NCI-H526 (cell line): ENCODE measurements at regions not wholly inside any gene's neighbourhood (a gene's known extent, or its start where the extent isn't known, plus 50 kb on each side); places are given as distances from the start of the nearest gene placed in this dataset.

Experiments
- DNase-seq, 2 experiments: peaks; one replicate each; lab custom pipeline; 2025; lab: John Stamatoyannopoulos, UW

DNA sequence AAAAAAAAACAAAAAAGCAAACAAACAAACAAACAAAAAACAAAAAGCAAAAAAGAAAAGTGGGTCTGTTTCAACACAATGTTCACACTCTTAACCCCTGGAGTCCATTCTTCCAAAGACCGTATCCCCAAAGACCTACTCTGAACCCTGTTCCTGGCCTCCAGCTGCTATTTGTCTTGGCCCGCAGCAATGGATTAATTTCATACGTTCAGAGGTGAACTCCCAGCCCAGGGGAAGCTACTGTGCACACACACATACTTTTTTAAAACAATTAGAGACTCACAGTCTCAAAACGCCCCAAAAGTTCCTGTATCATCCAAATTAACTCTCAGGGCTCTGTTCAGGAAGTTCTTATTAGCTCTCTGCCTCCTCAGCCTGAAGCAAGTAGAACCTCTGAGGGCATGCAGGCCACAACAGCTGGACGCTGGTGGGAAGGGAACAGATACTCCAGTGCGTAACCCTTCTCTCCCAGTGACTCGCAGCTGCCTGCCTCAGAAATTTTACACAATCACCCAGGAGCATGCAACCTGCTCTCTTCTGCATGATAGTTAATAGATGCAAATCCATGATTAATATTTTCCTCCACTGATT is 395.4 kb downstream of the RRAGC start:
- no peak for DNase-seq

DNA sequence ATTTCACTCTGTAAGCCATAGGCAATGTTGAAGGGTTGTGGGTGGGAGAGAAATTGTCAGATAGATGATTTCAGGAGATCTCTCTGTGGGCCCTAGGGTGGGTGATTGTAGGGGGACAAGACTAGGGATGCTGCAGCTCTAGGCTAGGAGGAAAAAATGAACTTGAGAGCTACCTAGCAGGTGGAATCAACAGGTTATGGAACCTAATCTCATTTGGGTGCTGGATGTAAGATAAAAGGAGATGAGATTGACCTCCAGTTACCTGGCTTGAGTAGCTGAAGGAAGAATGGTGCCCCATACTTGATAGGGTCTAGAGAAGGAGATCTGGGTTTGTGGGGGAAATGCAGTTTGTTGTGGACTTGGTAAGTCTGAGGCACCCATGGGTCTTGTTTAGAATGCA is 396.5 kb downstream of the RRAGC start:
- DNase-seq = no peak

DNA sequence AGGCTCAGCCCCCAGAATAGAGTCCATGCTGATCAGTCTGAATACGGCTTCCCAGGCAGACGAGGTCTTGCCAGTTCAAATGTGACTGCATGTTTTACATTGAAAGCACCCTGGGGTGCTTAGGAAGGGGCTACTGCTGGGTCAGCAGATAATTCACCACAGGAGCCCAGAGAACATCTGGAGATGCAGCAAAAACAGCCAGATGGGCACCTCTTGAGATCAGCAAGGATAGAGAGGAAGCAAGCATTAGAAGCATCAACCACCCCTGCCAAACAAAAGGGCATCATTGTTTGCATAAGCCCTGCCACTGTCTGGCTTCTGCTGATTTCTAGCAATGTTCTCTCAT is 403.1 kb downstream of the RRAGC start:
- DNase-seq = no peak

DNA sequence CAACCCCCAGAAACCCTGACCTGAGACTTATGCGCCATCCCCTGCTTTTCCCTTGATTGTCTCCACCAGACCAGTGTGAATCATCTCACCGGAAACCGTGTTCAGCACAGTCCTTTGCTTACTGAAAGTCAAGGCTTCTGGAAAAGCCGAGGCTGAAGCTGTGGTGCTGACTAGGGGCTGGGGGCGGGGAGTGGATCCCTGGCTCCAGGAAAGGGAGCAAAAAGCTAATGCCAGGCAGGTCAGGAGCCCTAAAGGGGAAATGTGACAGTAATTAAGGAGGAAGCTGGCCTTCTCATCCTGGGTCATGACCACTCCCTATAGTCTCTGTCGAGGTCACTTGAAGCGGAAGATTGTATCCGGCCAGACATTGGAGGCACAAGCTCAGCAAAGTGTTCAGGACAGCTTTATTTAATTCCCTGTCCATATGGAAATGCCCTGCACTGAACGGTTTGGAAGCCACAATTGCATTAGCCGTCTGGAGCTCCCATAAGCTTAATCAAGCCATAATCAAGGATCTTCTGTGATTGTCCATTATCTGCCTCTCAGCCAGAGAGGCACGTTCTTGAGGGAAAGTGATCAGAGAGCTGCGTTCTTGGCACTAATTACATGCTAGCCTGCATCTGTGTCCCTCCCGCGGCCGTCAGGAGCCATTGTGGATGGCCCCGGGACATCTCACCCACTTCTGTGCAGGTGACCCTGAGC is 403.6 kb downstream of the RRAGC start:
- no peak for DNase-seq

DNA sequence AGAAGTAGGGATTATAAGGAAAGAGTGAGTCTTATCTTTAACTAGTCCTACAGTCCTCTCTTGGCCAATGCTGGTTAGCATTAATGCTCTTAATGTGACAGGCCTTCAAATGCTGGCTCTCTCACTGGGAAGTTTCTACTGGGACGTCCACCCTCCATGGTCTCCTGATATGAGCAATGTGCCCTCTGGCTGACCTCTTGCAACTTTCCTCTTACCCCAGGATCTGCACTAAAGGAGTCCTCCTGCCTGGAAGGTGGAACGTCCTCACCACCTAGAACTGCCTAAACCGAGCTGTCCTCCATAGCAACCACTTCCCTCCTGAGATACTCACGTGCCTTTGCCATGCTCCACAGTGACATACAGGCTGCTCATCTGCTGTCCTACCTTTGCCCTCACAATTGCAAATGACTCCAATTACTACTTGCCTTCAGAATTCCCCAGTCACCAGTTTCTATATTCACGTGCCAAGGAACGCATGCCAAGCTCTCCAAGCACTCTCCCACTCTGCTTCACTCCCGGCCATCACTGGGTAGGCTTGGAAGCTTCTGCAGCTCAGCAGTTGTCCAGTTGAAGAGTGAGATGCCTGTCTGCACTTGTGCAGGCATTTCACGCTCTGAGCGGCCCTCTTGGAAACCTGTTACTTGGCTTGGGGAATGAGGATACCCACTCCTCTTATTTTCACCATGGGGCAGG is 404.7 kb downstream of the RRAGC start:
- DNase-seq = no peak

DNA sequence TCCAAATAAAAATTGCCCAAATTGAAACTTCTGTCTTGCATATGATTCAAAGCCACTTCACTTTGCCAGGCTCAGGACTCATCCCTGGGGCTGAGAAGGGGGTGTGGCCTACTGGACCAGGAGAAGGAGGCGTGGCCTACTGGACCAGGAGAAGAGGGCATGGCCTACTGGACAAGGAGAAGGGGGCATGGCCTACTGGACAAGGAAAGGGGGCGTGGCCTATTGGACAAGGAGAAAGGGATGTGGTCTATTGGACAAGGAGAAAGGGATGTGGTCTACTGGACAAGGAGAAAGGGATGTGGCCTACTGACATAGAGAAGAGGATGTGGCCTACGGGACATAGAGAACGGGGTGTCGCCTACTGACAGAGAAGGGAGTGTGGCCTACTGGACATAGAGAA is 405.3 kb downstream of the RRAGC start:
- peak in 1 of 2 experiments; percentile 16 for DNase-seq

DNA sequence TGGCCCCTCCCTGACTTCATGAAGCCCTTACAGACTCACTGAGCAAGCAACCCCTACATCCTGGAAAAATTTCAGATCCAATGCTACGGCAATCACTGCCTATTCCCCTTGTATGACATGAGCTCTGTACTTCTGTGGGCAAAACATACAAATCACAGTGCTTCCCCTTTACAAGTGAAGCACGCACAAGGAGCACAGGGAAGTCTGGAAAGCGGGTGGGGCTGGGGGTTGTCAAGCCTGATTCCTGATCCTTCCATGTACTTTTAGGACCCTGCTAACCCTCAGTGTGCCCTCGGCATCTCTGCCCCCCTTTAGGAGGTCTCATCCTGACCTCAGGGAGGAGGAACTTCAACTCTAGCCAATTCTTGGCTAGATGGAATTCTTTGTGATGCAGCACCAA is 405.7 kb upstream of the POU3F1 start:
- no peak for DNase-seq

DNA sequence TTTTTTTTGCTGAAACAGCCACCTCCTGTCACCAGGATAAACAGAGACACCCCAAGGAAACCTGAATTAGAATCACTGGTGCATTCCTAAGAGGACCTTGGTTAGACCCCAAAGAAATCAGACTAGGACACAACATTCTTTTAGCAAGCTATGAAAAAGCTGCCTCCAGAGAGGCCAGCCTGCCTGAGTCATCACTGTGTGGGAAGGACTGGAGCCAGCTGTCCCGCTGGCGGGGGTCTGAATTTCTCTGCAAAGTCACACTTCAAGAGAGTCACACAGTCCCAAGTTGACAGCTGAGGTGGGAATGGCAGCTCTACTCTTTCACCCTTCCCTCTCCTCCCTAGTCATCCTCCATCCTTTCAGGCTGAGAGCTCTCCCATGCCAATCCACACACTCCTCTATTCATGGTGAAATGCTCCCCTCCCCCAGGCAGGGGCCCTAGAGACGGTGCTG is 405.0 kb upstream of the POU3F1 start:
- DNase-seq = no peak

DNA sequence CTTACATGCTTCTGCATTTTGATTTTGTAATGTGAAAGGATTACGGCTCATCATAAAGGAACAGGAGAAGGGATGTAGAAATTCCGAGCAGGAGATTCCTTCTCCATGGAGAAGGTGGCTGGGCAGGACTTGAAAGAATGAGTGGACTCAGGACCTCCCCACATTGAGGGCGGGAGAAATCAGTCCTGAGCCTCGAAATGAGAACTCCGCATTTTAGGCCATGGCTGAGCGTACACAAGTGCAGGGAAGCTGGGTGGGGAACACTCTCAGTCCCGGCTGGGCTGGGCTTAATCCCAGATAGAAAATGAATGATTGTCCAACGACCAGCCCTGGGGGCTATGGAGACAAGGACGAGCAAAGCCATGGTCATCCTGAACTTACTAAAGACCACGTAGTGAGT is 402.3 kb upstream of the POU3F1 start:
- no peak for DNase-seq

DNA sequence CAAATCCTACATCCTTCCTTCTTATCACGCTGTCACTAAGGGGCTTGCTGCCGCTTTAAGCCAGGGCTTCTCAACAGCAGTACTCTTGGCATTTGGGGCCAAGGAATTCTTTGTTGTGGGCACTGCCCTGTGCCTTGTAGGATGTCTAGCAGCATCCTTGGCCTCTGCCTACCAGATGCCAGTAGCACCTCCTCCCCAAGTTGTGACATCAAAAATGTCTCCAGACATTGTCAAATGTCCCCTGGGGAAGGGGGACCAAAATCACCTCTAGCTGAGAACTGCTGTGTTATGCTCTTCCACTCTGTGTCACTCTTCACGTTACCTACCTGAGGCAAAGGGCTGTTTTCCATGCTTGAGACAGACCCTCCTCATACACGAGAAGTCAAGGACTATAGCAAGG is 400.3 kb upstream of the POU3F1 start:
- DNase-seq = no peak

DNA sequence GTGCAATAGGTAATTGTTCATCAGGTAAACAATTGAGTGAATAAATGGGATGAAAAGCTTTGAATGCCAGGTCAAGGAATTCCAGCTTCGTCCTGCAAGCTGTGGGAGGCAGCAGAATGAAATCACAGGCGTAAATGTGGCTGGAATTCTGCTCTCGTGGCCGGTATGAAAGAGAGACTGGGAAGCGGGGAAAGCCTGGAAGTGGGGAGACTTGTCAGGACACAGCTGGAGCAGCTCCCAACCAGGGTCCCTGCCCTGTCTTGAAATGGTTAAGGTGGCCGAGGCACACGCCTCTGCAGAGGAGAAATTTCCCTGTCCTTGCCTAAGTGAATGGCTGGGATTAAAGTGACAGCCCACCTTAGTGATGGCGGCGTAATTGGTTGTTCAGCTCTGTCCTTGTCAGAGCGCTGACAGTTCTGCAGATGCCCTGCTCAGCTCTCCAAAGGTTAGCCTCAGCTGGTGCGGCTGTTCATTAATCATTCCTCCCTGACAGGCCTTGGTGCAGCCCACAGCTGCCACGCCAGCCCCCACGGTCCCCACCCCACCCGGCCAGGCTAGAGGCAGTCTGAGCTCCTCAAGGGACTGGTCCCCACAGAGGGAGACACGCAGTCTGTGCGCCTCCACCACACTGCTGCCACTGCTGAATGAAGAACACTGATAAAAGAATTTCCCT is 398.3 kb upstream of the POU3F1 start:
- no peak for DNase-seq

DNA sequence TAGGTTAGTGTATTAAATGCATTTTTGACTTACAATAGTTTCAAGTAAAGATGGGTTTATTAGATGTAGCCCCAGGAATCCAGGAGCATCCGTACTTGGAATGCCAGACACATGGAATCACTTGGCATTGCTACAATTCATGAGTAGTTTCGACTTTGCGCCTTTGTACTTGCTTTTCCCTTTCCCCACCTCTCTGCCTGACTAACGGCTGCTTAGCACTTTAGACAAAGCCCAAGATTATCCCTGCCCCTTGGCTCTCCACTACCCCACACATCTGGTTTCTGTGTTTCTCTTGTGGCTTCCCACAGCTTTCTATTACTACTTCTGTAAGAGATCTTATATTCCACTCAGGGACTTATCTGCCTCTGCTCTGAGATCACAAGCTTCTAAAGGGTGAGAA is 397.7 kb upstream of the POU3F1 start:
- no peak for DNase-seq

DNA sequence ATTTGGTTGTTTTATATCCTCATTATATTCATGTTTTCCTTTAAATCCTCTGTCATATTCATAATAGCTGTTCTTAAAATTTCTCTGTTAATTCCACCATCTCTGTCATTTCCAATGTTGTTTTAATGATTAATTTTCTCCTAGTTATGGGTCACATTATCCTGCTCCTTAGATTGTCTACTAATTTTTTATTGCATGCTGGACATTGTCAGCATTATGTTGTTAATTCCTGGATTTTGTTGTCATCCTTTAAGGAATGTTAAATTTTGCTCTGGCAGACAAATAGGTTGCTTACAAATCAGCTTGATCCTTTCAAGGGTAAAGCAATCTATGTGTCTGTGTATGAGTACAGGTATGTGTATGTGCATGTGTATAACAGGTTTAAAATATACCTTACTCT is 393.8 kb upstream of the POU3F1 start:
- no peak for DNase-seq

DNA sequence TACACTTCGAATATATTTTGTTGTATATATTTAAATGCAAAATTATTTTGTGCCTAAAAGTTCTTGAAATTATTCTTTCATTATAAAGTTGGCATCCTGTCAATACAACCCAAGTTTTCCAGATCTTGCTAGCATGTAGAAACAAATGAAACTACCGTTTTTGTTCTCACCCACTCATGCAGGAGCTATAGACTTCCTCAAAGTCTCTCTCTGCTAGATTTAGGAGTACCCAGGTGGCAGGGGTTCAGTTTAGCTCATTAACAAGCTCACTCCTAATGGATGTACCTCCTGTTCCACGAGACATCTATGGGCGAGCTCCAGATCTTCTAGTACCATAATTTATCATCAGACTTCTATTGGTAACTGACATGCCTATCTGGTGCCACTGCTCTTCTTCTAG is 390.2 kb upstream of the POU3F1 start:
- DNase-seq = no peak

DNA sequence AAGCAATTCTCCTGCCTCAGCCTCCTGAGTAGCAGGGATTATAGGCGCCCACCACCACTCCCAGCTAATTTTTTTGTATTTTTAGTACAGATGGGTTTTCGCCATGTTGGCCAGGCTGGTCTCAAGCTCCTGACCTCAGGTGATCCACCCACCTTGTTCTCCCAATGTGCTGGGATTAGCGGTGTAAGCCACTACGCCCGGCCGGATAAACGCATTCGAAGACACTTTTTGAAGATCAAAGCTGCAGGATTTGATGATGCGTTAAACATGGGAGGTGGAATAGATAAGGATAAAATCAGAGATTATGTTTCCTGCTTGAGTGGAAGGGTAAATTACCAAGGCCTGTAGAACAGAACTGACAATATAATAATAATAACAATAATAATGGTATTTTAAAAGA is 389.4 kb upstream of the POU3F1 start:
- DNase-seq = no peak

DNA sequence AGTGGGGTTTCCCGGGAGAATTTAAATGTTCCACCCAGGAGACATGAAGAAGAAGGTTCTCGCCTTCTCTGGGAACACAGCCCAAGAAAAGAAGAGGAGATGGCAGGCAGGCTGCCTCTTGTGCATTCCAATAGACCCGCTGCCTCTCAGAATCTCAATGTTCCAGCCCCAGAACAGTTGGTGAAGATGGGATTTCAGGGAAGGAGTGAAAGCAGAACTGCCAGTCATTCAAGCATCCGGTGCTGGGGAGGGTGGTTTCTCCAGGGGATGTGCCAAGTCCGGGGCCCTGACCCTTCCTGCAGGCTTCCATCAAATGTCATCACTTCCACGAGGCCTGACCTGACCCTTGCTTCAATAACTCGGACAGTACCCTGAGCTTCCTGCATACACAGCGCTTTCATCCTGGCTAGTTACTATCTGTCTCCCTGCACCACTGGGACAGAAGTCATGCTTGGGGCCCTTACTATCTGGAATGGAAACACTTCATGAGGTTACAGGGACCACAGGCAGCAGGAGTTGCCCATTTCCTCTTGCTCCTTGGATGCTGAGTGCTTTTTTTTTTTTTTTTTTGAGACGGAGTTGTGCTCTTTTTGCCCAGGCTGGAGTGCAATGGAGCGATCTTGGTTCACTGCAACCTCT is 386.6 kb upstream of the POU3F1 start:
- DNase-seq = no peak

DNA sequence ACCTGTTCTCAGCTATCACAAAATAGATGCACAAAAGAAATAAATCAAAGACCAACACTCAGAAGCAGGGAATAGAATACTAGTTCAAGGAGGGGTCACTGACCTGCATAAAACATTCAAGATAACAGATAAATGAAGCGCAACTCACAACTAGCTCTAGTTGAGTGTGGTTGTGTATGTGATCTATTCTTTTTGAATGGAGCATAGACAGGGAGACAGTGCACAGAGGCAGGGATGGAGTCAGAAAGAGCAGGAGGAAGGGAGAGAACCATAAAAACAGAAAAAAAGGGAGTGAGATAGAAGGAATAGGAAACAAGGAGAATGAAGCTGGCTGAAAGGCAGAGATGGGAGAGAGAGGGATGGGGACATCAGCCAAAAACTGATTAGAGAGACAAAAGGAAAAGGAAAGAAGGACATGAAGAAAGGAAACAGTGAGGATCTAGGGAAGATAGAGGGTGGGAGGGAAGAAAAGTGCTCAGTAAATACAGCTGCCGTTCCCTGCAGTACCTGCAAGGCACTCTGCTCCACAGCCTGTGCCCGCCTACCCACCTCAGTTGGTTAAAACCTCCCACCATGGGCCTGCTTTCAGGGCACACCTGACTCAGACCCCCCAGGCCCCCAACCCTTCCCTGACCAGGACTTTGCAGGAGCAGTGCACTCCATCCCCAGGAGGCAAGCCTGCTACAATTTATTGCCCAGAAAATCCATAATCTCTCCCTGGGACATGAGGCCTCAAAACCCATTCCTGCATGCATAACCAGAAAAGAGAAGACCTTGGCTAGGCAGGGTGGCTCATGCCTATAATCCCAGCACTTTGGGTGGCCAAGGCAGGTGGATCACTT is 385.2 kb upstream of the POU3F1 start:
- no peak for DNase-seq

DNA sequence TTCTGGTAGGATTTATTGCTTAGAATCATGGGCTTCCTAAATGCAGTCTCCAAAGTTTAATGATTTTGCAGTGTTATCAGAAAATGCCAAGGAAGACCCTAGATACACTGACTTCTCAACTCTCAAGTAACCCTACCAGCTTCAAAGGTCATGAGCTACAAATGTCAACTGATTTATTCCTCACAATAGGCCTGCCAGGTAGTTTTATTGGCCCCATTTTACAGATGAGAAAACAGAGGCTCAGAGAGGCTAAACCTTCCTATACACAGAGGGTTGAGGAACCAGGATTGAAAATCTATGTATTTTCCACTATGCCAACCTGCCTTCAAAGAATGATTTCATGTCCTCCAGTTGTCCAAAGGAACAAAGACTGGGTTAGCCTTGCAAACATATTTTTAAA is 384.4 kb upstream of the POU3F1 start:
- DNase-seq = no peak

DNA sequence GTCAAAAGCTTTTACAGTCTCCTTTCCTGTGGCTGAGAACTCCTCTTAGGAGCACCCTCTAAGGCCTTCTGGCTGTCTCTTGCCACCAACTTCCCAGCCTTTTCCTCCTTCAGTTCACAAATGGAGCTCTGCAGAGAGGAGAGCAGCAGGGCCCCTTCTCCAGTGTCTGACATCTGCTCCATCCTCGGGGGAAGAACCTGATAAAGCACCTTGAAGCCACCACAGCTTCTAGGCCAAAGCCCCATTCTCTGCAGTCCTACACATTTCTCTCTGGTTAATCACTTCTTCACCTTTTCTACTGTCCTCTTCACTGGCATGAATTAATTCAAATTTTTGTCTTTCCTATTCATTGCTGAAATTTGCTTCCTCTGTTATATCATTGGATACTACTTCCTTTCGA is 378.1 kb upstream of the POU3F1 start:
- no peak for DNase-seq

DNA sequence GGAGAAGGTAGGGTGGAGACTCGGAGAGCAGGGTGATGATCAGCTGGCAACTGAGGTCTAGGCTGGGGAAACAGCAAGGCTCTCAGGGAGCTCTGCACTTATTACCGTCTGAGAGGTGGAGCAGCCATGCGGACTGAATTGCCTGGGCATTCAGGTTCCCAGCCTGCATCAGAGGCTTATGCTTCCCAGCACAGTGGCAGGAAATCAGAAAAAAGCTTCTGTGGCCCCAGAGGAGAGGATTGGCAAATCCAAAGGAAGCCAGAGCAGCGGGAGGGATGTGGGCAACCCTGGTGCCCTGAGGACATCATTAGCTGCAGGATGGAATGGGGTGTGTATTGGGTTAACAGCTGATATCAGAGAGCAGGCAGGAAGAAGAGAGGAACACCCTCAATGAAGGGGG is 374.1 kb upstream of the POU3F1 start:
- DNase-seq = no peak

DNA sequence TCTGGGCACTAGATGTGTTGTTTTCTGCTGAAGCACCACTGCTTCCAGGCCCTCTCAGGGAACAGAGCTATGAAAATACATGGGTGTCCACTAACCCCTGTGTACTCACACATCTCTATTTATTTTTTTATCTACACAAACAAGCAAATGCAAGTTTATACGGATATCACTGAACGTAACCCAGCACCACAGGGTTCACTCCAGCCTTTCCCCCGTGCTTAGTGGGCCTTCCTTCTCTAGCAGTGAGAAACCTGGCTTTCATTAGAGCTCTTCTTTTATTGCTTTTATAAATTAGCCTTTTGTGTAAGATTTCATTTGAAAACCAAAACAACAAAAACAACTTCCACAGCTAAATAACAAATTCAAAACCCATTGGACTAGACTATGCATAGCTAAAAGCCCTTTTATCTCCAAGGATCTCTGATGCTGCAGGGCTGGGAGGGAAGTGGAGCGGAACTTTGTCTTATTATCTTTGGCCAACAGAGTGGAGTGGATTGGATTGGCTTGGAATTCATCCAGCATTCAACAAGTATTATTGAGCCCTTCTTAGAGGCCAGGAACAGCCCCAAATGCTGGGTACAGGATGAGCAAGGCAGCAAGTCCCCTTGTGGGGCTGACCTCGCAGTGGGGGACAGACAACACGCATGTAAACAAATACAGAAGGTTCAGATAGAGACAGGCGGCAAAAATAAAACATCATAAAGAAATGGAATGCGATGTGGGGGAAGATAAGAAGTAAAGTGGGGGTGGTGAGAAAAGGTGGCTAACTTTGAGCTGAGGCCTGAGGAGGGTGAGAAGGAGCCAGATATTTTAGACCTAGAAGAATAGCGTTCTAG is 371.8 kb upstream of the POU3F1 start:
- no peak for DNase-seq
